Posterior cingulate gyrus (tissue), 11 donors: ENCODE measurements at regions not wholly inside any gene's neighbourhood (a gene's known extent, or its start where the extent isn't known, plus 50 kb on each side); places are given as distances from the start of the nearest gene placed in this dataset.
"Not testable (repeated sequence)": the region's sequence is repeated elsewhere in the genome, so short reads cannot be mapped to it uniquely, and the experiment has no call there.

Experiments
- DNase-seq, 10 donors: peaks; one replicate each; pipeline versions ENCODE4 v3.0.0 to v3.0.0-alpha.2; 2020 to 2021; ENCODE audit warnings: mixed read lengths in 3 of 10
- intact Hi-C: fragments of 100-400 bp; cut with DNase I; formaldehyde crosslinking; loops from one replicate; pipeline ENCODE4 v1.15.1; 2023

DNA sequence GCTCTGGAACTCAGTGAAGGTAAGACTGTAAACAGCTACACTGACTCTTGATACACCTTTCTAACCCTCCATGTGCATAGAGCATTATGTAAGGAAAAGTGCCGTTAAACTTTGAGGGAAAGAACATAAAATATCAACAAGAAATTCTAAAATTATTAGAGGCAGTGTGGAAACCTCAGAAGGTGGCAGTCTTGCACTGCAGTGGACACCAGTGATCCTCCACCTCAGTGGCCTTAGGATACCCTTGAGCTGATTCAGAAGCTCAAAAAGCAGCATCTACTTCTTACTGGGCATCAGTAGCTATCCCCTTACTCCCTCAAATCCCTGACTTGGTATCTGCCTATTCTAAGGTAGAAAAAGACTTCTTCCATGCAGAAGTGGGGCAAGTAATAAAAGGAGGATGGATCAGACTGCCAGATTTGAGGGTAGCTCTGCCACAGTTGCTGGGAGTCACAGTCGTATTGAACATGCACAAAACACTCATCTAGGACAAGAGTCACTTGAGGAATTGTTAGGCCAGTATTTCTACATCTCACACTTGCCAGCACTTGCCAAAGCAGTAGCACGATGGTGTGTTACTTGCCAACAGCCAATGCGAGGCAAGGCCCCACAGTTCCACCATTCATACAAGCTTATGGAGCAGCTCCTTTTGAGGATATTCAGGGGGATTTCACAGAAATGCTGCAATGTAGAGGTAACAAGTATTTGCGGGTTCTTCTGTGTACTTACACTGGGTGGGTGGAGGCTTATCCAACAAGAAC is 529.4 kb upstream of the TSPY4 start:
- no peak for DNase-seq
- intact Hi-C loops: no loop called here

DNA sequence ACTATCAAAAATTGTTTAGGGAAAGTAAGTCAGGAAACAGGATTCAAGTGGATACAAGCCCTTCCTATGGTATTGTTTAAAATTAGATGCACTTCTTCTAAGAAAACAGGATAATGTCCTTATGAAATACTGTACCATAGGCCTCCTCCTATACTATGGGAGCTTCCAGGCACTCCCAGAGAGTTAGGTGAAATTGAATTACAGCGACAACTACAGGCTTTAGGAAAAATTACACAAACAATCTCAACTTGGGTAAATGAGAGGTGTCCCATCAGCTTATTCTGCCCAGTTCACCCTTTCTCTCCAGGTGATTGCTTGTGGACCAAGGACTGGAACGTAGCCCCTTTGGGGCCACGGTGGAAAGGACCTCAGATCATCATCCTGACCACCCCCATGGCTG is 528.7 kb upstream of the TSPY4 start:
- intact Hi-C loops: no loop called here
- DNase-seq: no peak

DNA sequence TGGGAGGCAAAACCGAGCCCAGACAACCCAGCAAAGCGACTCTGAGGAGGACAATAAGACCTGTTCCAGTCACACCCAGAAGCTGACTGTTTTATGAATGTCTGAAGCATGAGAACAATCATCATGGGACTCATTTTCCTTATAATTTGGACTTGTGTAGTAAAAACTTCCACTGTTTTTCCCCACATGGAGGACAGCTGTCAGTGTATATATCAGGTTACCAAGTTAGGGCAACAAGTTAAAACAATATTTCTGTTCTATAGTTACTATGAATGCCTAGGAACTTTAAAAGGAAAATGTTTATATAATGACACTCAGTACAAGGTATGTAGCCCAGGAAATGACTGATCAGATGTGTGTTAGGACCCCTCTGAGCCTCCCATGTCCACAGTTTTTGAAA is 528.2 kb upstream of the TSPY4 start:
- intact Hi-C loops: no loop called here
- DNase-seq: no peak

DNA sequence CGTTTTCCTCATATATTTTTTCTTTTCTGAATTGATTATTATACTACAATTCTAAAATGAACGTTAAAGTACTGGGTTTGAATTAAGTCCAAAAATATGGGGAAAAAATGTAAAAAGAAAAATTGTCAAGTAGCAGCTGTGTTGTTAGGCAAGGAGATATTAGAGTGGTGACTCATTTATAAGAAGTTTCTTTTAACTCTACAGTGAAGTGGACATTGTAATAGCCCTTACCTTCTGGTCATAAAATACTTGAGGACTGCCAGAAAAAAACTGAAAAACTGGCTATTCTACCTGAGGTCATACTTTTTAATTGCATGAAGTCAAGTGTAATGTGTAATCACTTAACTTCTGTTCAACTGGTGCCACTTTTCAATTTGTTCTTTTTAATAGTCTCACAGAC is 523.1 kb upstream of the TSPY4 start:
- DNase-seq: no peak
- intact Hi-C loops: no loop called here

DNA sequence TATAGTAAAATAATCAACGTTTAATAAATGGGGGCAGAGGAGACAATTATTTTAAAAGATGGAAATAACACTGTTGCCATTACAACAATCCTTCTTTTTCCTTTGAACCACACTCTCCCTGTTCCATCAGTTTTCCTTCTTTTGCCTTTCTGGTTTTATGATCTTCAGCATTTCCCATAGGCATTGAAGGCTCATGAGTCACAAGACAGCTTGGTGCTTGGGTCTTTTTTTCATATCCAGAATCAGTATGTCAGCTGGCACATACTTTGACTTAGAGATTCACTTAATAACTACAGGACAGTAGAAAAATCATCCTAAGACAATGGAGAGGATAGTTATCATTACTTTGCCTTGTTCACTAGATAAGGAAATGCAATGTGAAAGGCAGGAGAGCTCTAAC is 521.6 kb upstream of the TSPY4 start:
- no peak for DNase-seq
- intact Hi-C loops: no loop called here

DNA sequence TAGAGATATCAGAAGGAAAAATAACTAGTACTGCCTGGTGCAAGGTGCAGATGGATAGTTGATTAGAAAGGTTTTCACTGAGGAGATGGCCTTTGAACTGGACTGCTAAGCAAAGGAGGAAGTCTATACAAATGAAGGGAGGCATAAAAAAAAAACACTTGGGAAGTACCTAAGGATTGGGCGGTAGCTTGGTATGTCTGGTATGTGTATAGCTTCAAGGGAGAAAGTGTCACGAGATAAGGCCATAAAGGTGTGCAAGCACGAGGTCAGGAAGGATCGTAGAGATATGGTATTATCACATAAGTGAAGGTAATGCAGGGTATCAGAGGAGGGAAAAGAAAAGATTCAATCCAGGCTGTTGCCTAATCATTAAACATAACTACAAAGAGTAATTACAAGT is 517.2 kb upstream of the TSPY4 start:
- intact Hi-C loops: no loop called here

DNA sequence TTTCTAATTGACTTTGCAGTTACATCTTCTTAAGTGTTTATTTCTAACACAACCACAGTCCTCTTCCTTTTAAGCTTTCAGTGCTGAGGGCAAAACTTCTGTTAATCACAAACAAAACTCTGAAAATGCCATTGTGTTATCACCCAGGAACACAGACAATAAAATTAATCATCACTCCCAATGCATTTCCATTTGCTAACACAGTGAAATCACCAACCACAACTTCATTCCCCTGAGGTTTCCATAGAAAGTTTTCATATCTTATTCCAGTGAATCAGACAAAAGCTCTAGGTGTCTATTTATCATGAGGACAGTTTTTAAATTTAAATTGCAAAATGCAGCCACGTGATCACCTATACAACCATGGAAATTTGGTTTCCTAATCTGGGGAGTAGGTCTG is 516.2 kb upstream of the TSPY4 start:
- DNase-seq: no peak
- intact Hi-C loops: no loop called here

More for the DNA sequence above, 517.2 kb upstream of the TSPY4 start:
- no peak for DNase-seq

DNA sequence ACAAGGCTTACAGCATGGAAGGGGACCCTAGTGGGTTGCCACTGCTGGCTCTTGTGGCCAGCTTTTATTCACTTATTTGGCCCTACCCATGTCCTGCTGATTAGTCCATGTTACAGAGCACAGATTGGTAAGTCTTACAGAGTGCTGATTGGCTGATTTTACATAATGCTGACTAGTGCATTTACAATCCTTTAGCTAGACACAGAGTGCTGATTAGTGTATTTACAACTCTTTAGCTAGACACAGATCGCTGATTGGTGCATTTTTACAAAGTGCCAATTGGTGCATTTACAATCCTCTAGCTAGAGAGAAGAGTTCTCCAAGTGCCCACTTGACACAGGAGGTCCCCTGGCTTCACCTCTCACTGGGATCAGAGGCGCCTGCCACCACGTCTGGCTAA is 485.0 kb upstream of the TSPY4 start:
- no peak for DNase-seq
- intact Hi-C loops: no loop called here

DNA sequence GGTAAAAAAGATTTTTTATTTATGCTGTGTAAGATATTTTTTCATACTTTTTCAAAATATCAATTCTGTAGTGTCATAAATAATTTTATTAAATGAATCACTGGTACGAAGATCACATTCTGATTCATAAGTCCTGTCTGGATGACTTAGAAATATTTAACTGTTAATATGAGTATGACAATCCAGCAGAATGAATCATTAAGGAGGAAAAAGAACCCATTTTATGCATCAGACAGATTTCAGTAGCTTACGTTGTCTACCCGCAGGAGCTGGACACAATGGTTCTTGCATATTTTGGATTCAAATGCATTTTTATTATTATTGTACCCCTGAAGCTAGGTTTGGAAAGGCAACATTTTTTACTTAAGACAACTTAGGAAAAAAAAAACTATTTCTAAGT is 448.9 kb upstream of the TSPY4 start:
- DNase-seq: no peak
- intact Hi-C loops: no loop called here

DNA sequence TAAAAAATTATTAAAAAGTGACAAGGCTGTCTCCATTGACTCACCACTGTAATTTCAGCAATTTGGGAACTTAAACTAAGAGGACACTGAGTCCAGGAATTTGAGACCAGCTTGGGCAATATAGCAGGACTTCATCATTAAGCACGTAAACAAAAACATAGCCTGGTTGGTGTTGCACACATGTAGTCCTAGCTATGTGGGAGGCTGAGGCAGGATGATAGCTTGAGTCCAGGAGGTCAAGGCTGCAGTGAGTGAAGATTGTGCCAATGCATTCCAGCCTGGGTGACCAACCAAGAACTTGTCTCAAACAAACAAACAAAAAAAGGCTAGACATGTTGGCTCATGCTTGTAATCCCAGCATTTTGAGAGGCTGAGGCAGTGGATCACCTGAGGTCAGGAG is 439.4 kb upstream of the TSPY4 start:
- no peak for DNase-seq
- intact Hi-C loops: no loop called here

DNA sequence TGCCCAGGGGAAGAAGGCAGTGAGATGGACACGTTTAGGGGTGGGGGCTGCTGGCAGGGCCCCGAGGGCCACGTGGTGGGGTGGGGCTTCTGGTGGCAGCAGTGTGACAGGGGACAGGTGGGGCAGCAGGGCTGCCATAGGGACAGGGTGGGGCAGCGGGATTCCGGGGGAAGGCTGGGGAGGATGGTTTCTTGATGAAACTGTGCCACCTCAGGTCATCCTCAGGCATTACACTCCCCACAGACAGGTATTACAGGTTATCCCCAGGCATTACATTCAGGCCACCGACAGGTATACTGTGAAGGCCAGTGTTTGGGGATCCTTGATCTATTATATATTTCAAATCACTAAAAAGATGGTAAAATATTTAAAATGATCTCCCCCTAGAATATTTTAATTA is 432.1 kb upstream of the TSPY4 start:
- intact Hi-C loops: no loop called here
- no peak for DNase-seq

DNA sequence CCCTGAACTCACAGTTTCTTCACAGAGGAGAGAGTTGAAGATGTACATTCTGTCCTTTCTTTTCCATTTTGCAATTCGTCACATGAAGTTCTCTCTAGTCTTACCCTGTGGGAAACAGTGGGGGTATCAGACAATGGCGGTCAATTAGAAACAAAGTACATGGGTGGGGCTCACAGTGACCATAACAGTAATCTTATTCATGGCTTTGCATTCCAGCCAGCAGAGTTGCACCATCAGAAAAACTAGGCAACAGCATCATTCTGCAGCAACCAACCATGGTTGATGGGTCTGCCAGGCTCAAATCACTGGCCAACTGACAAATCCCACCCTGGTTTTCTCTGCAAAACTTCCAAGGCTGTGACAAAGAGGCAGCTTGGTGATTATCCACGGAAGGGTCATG is 414.7 kb upstream of the TSPY4 start:
- intact Hi-C loops, DNase-seq: not testable (repeated sequence)
